SH-SY5Y (cell line): ENCODE measurements at regions not wholly inside any gene's neighbourhood (a gene's known extent, or its start where the extent isn't known, plus 50 kb on each side); places are given as distances from the start of the nearest gene placed in this dataset.

Experiments
- GATA2 ChIP-seq: IDR thresholded peaks from 2 replicates; pipeline ENCODE4 v1.6.1; 2011; ENCODE audit warnings: mild to moderate bottlenecking, low read depth, low read length
- GATA3 ChIP-seq: IDR thresholded peaks from 2 replicates; pipeline ENCODE4 v1.6.1; 2011; ENCODE audit warnings: low read depth, mild to moderate bottlenecking, low read length, moderate library complexity

DNA sequence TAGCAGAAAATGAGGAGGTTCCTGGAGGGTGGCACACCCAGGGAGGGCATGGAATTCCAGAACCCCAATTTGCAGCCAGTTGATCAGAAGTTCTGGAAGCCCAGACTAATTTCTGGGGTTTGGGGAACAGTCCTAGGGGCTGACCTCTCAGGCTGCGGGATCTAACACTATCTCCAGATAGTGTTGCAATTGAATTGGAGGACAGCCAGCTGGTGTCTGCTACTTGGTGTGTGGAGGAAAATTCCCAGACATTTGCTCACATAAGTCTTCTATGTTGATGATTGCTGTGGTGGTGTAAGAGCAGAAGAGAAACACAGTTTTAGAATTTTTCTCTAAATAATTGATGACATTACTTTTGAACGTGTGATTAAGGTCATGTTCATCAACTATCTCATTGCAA lies 154.3 kb upstream of the RNPC3 start:
- no peak for TF ChIP-seq GATA2
- TF ChIP-seq GATA3: no peak
